ENCODE measurements at regions not wholly inside any gene's neighbourhood (a gene's known extent, or its start where the extent isn't known, plus 50 kb on each side); places are given as distances from the start of the nearest gene placed in this dataset.

GRCh38 chr1:87204441-87204840, 124.2 kb upstream of the LMO4 start:
- TF ChIP-seq, protein P1, sequence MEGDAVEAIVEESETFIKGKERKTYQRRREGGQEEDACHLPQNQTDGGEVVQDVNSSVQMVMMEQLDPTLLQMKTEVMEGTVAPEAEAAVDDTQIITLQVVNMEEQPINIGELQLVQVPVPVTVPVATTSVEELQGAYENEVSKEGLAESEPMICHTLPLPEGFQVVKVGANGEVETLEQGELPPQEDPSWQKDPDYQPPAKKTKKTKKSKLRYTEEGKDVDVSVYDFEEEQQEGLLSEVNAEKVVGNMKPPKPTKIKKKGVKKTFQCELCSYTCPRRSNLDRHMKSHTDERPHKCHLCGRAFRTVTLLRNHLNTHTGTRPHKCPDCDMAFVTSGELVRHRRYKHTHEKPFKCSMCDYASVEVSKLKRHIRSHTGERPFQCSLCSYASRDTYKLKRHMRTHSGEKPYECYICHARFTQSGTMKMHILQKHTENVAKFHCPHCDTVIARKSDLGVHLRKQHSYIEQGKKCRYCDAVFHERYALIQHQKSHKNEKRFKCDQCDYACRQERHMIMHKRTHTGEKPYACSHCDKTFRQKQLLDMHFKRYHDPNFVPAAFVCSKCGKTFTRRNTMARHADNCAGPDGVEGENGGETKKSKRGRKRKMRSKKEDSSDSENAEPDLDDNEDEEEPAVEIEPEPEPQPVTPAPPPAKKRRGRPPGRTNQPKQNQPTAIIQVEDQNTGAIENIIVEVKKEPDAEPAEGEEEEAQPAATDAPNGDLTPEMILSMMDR (IDR thresholded peaks at IDR 0.05) = no peak
- TF ChIP-seq POLR2AphosphoS5 (IDR thresholded peaks at IDR 0.05) (no peak), POLR2A (IDR thresholded peaks at IDR 0.05; ENCODE audit: low read depth) (no peak), EP300 (IDR thresholded peaks at IDR 0.05) (no peak)

Data from esophagus muscularis mucosa (tissue), 4 donors.